SK-N-SH (cell line): ENCODE measurements at regions not wholly inside any gene's neighbourhood (a gene's known extent, or its start where the extent isn't known, plus 50 kb on each side); places are given as distances from the start of the nearest gene placed in this dataset.

Experiments
- CTCF ChIA-PET: fragments of 300-600, 350-600 bp; formaldehyde crosslinking; extraction: SDS; loops from one replicate; lab custom pipeline; 2021; lab: Yijun Ruan, JAX
- POLR2A ChIA-PET: fragments of 350-600 bp; sonication (Branson Sonifier 250); formaldehyde crosslinking; extraction: SDS; loops from one replicate; lab custom pipeline; 2020; ENCODE audit warnings: antibody characterized with exemption, inconsistent platforms; lab: Yijun Ruan, JAX
- DNase-seq: peaks from one replicate; pipeline ENCODE4 v3.0.0; 2012
- H2AFZ ChIP-seq: fragments of 200-600 bp; sonication (generic); 2 replicates; pipeline ENCODE4 v1.8.1; 2016; ENCODE audit warnings: antibody characterized with exemption, mild to moderate bottlenecking, low read depth
- H3F3A ChIP-seq: fragments of 200-600 bp; sonication (generic); replicated peaks from 2 replicates; pipeline ENCODE3; 2016; ENCODE audit warnings: antibody characterized with exemption, mild to moderate bottlenecking; ENCODE audit not compliant: insufficient read depth
- H3K27ac ChIP-seq, 2 experiments: fragments of 200-500 bp in 1 of 2; fragments of 200-600 bp in 1 of 2; sonication (Bioruptor generic) in 1 of 2; sonication (generic), shearing (Covaris generic) in 1 of 2; 2 replicates each; pipeline versions ENCODE4 v1.5.1 to v1.6.1; 2014 to 2016; ENCODE audit warnings: low read depth in 2 of 2, inconsistent platforms in 1 of 2, low read length in 1 of 2, mild to moderate bottlenecking in 1 of 2, mixed read lengths in 1 of 2
- H3K27me3 ChIP-seq: fragments of 200-600 bp; sonication (generic), shearing (Covaris generic); 2 replicates; pipeline ENCODE4 v1.6.1; 2016; ENCODE audit warnings: mixed run types; ENCODE audit not compliant: insufficient read depth
- H3K36me3 ChIP-seq, 2 experiments: fragments of 200-500 bp in 1 of 2; fragments of 200-600 bp in 1 of 2; sonication (Bioruptor generic) in 1 of 2; sonication (generic) in 1 of 2; replicated peaks in 1 of 2; 2 replicates each; pipeline versions ENCODE3 to v1.5.1; 2014 to 2016; ENCODE audit warnings: low read length in 1 of 2, mild to moderate bottlenecking in 1 of 2; ENCODE audit not compliant: insufficient read depth in 2 of 2, control insufficient read depth in 1 of 2
- H3K4me1 ChIP-seq, 2 experiments: fragments of 200-500 bp in 1 of 2; fragments of 200-600 bp in 1 of 2; sonication (Bioruptor generic) in 1 of 2; sonication (generic), shearing (Covaris generic) in 1 of 2; 2 replicates each; pipeline versions ENCODE4 v1.5.1 to v1.6.1; 2014 to 2016; ENCODE audit warnings: low read depth in 1 of 2, low read length in 1 of 2, mixed run types in 1 of 2; ENCODE audit not compliant: insufficient read depth in 2 of 2, control insufficient read depth in 1 of 2
- H3K4me2 ChIP-seq: fragments of 200-600 bp; sonication (generic), shearing (Covaris generic); 2 replicates; pipeline ENCODE4 v1.6.1; 2017; ENCODE audit warnings: mixed run types
- H3K4me3 ChIP-seq, 2 experiments: fragments of 200-500 bp in 1 of 2; fragments of 200-600 bp in 1 of 2; sonication (Bioruptor generic) in 1 of 2; sonication (generic), shearing (Covaris generic) in 1 of 2; 2 replicates each; pipeline versions ENCODE4 v1.5.1 to v1.8.1; 2014 to 2016; ENCODE audit warnings: low read depth in 2 of 2, inconsistent platforms in 1 of 2, low read length in 1 of 2, mild to moderate bottlenecking in 1 of 2, mixed read lengths in 1 of 2, moderate library complexity in 1 of 2
- H3K79me2 ChIP-seq: fragments of 200-600 bp; sonication (generic); 2 replicates; pipeline ENCODE4 v1.8.1; 2017; ENCODE audit warnings: mild to moderate bottlenecking; ENCODE audit not compliant: insufficient read depth
- H3K9ac ChIP-seq: fragments of 200-600 bp; sonication (generic); 2 replicates; pipeline ENCODE4 v1.6.1; 2017; ENCODE audit warnings: mixed run types
- H3K9me2 ChIP-seq: fragments of 200-600 bp; sonication (generic); 2 replicates; pipeline ENCODE4 v1.6.1; 2017; ENCODE audit warnings: mixed run types
- H3K9me3 ChIP-seq: fragments of 200-600 bp; sonication (generic); 2 replicates; pipeline ENCODE4 v1.6.1; 2017; ENCODE audit warnings: mixed run types, mild to moderate bottlenecking, moderate library complexity
- H4K20me1 ChIP-seq: fragments of 200-600 bp; sonication (generic); 2 replicates; pipeline ENCODE4 v1.6.1; 2017; ENCODE audit warnings: mild to moderate bottlenecking, mixed run types; ENCODE audit not compliant: insufficient read depth
- CHD2 ChIP-seq: fragments of 150-350 bp; IDR thresholded peaks from 2 replicates; pipeline ENCODE4 v1.6.1; 2018; ENCODE audit warnings: low read length; ENCODE audit not compliant: partially characterized antibody
- CTCF ChIP-seq: fragments of 200-600 bp; sonication (generic); IDR thresholded peaks from 2 replicates; pipeline ENCODE4 v1.6.1; 2017; ENCODE audit warnings: antibody characterized with exemption, mild to moderate bottlenecking, moderate library complexity
- EZH2phosphoT487 ChIP-seq: fragments of 200-600 bp; sonication (generic); IDR thresholded peaks from 2 replicates; pipeline ENCODE4 v1.6.1; 2017; ENCODE audit warnings: low read depth, mixed run types, mild to moderate bottlenecking, antibody characterized with exemption, moderate library complexity, borderline replicate concordance
- FOXM1 ChIP-seq: IDR thresholded peaks from 2 replicates; pipeline ENCODE4 v1.4.0; 2012; ENCODE audit warnings: low read depth, mild to moderate bottlenecking
- GATA2 ChIP-seq: sonication (generic); formaldehyde crosslinking; IDR thresholded peaks from 2 replicates; pipeline ENCODE4 v1.5.0; 2020; ENCODE audit warnings: mild to moderate bottlenecking, missing genetic modification reagents
- IRF3 ChIP-seq: fragments of 150-350 bp; IDR thresholded peaks from 2 replicates; pipeline ENCODE4 v1.6.1; 2016; ENCODE audit warnings: mild to moderate bottlenecking, low read depth, low read length
- JUND ChIP-seq: IDR thresholded peaks from 2 replicates; pipeline ENCODE4 v1.4.0; 2012
- NFIC ChIP-seq: IDR thresholded peaks from 2 replicates; pipeline ENCODE4 v1.4.0; 2012; ENCODE audit warnings: borderline replicate concordance
- NRF1 ChIP-seq: IDR thresholded peaks from 2 replicates; pipeline ENCODE4 v1.6.1; 2012; ENCODE audit warnings: low read depth, mild to moderate bottlenecking, low read length
- PBX3 ChIP-seq: IDR thresholded peaks from 2 replicates; pipeline ENCODE4; 2012
- RAD21 ChIP-seq: IDR thresholded peaks from 2 replicates; pipeline ENCODE4 v1.6.1; 2012; ENCODE audit warnings: mild to moderate bottlenecking, low read length
- REST ChIP-seq: IDR thresholded peaks from 2 replicates; pipeline ENCODE4 v1.6.1; 2012; ENCODE audit warnings: mild to moderate bottlenecking, low read depth, low read length, moderate library complexity
- SIN3A ChIP-seq: IDR thresholded peaks from 2 replicates; pipeline ENCODE4 v1.6.1; 2012; ENCODE audit warnings: low read depth, mild to moderate bottlenecking, low read length, moderate library complexity, borderline replicate concordance
- SMC3 ChIP-seq: IDR thresholded peaks from 2 replicates; pipeline ENCODE4 v1.6.1; 2012; ENCODE audit warnings: low read depth, low read length, improper control_type of control experiment
- USF2 ChIP-seq: fragments of 150-350 bp; IDR thresholded peaks from 2 replicates; pipeline ENCODE4 v1.6.1; 2017; ENCODE audit warnings: antibody characterized with exemption, low read length, low read depth, borderline replicate concordance

GRCh38 chr10:84784749-84785148 lies 456.4 kb downstream of the CCSER2 start:
- Histone ChIP-seq H3K9ac (no peak overlapping the region), H3F3A (no peaks in the 10 kb centered on the region), H3K27ac (no peak overlapping the region), H4K20me1 (no peaks in the 10 kb centered on the region), H3K79me2 (no peaks in the 10 kb centered on the region), H3K4me3 (no peak overlapping the region), H3K27me3 (no peaks in the 10 kb centered on the region), H3K4me1 (peaks cover 0 to 6% of the 10 kb centered on the region in 2 experiments; a peak in 1 of 4 replicates), H3K9me2 (no peaks in the 10 kb centered on the region), H3K9me3 (no peaks in the 10 kb centered on the region), H3K4me2 (no peak overlapping the region), H2AFZ (no peak overlapping the region), H3K36me3 (no peaks in the 10 kb centered on the region)
- ChIA-PET CTCF (interaction anchor here (1.3 to 1.7 kb wide), 2 partner anchors 27 to 39 kb away, joined by 4 to 7 read pairs; no protein-coding TSS in a partner anchor), POLR2A (no interaction called here)
- TF ChIP-seq CHD2 (no peak), IRF3 (no peak), NRF1 (no peak), SMC3 (no peak), USF2 (no peak), JUND (no peak), EZH2phosphoT487 (no peak), RAD21 (no peak), NFIC (no peak), SIN3A (no peak), REST (no peak), CTCF (no peak), PBX3 (no peak), FOXM1 (no peak), GATA2 (CRISPR knock-in tag) (no peak)
- DNase-seq, result no peak
